ENCODE measurements at regions not wholly inside any gene's neighbourhood (a gene's known extent, or its start where the extent isn't known, plus 50 kb on each side); places are given as distances from the start of the nearest gene placed in this dataset.

DNA sequence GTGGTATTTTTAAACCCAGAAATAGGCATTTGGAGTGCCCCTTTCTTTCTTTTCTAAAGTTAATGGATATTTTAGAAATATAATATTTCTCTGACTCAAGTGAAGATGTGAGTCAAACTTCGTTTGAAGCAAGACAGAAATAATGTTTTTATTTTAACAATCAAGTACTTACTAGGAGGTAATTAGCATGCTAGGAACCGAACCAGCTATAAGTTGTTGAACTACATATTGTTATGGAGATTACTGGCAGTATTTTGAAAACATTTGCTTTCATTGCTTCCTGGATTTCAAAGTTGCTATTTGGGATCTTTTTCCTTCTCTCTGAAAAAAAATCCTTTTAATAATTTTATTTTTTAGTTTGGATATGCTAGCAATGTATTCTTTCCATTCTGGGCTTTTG, 225.2 kb downstream of the NEDD1 start:
- TF ChIP-seq, protein P1, sequence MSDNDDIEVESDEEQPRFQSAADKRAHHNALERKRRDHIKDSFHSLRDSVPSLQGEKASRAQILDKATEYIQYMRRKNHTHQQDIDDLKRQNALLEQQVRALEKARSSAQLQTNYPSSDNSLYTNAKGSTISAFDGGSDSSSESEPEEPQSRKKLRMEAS (IDR thresholded peaks at IDR 0.05) = no peak
- TF ChIP-seq ZSCAN29 (CRISPR knock-in tag; conservative IDR thresholded peaks at IDR 0.05) (no peak), ZSCAN20 (CRISPR knock-in tag; IDR thresholded peaks at IDR 0.05; ENCODE audit: borderline replicate concordance) (no peak), RFX5 (IDR thresholded peaks at IDR 0.05; ENCODE audit: low read depth, low read length) (no peak)
